Middle frontal gyrus (tissue), 1 donor: ENCODE measurements at regions not wholly inside any gene's neighbourhood (a gene's known extent, or its start where the extent isn't known, plus 50 kb on each side); places are given as distances from the start of the nearest gene placed in this dataset.
"Not testable (repeated sequence)": the region's sequence is repeated elsewhere in the genome, so short reads cannot be mapped to it uniquely, and the experiment has no call there.

Source experiments
- DNase-seq: peaks from one replicate; pipeline ENCODE4 v3.0.0-alpha.2; 2015; ENCODE audit warnings: low spot score; ENCODE audit errors: extremely low spot score

- DNase-seq, result no peak
Observed at GRCh38 chr14:35174342-35174741, 52.0 kb downstream of the PRORP start.

GRCh38 chr14:35180179-35180578, 57.8 kb downstream of the PRORP start:
- no peak for DNase-seq

GRCh38 chr14:35184891-35185290, 62.5 kb downstream of the PRORP start:
- DNase-seq, result not testable (repeated sequence)

DNA sequence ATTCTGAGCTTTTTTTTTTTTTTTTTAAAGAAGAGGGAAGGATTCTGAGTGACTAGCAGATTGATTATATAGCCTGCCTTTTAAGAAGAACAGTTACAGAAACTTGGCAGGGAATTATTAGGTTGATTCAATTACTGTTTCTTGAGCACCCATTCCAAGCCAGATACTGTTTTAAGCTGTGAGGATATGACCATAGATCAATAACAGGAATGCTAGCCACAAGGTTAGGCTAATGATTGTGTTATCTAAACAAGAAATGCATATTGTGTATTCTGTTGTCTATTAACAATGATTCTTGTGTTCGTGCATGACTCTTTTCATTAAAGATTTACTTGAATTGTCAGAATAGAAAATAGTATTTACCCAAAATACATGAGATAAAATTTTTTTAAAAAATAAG, 67.1 kb downstream of the PRORP start:
- DNase-seq, result no peak

DNA sequence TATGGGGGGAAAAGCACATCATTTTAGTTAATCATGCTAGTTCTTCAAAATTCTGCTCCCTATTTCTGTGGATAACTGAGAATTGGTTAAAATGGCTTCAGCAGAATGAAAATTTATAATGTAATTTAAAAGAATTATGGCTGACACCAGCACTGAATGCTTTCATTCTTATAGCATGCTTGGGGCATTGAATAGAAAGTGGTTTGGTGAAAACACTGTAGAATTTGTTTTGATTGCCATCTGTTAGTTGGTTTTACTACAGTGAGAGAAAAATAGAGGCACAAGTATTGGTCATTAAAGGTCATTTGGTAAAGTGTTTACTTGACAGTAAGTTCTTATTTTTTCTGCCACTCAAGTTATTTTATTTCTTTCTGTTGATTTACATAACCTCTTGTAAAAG, 70.8 kb downstream of the PRORP start:
- no peak for DNase-seq

GRCh38 chr14:35194183-35194582, 71.8 kb downstream of the PRORP start:
- DNase-seq, result not testable (repeated sequence)

- DNase-seq, result no peak
Observed at GRCh38 chr14:35196571-35196970, 74.2 kb downstream of the PRORP start.

- DNase-seq, result no peak
Observed at GRCh38 chr14:35197015-35197414, 74.7 kb downstream of the PRORP start.

GRCh38 chr14:35201066-35201465, 78.7 kb downstream of the PRORP start:
- DNase-seq, result no peak

DNA sequence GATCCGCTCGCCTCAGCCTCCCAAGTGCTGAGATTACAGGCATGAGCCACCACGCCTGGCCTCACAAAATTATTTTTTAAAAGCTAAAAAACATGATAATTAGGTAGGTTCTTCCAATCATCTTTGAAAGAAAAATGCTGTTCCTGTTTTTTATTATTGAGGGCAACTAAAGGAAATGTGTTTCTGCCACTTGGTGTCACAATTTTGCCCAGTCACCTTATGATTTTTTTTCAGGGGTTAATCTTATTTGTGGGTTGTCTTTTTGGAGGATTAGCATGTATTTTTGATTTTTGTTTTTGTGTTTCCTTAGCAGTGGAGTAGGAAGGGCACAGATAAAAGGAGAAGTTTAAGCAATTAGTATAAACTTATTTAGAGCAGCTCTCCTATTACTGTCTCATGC, 79.8 kb downstream of the PRORP start:
- DNase-seq, result no peak

DNA sequence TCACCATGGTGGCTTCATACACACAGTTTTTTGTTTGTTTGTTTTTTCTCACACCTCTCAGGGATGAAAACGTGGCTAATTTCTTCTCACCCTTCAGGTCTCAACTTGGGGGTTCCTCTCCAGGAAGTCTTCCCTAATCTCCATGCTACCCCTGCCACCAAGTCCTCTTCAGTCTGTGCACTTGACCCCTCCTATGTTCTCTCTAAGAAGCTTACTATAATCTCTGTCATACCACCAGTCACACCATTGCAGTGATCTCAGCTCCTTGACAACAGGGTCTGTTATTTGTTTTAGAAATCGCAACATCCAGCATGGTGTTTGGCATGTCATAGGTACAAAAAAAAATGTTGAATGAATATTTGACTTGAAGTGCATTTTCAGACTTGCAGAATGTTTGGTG, 83.4 kb downstream of the PRORP start:
- no peak for DNase-seq

- no peak for DNase-seq
Observed at GRCh38 chr14:35211067-35211466, 81.1 kb upstream of the PSMA6 start.

DNA sequence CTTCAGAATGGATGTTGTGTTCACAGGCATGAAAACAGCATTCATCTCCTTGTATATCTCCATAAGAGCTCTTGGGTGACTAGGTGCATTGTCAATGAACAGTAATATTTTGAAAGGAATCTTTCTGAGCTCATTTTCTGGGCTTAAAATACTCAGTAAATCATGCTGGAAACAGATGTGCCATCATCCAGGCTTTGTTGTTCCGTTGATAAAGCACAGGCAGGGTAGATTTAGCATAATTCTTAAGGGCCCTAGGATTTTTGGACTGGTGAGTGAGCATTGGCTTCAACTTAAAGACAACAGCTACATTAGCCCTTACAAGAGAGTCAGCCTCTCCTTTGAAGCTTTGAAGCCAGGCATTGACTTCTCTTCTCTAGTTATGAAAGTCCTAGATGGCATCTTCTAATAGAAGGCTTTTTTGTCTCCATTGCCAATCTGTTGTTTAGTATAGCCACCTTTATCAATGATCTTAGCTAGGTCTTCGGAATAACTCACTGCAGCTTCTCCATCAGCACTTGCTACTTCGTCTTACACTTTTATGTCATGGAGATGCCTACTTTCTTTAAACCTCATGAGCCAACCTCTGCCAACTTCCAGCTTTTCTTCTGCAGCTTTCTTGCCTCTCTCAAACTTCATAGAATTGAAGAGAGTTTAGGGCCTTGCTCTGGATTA, 79.6 kb upstream of the PSMA6 start:
- DNase-seq, result no peak

GRCh38 chr14:35213143-35213788, 78.9 kb upstream of the PSMA6 start:
- DNase-seq, result no peak

DNA sequence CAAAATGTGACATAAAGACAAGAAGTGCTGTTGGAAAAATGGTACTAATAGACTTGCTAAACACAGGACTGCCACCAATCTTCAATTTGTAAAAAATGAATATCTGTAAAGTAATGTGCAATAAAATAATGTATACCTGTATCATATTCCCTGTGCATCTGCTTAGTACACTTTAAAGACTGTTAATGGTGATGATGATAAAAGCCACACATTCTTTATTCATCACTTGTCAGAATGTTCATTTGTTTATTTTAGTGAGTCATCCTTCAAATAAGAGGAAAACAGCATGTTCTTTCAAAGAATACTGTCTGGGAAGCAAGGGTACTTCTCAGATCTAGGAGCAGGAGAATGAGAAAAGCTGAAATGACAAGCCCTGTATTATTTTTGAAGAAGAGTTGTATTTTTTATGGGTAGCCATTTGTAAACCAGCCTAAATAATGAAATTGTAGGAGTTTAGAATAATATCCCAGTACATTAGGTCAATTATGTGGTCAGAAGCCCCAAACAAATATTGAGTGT, 78.3 kb upstream of the PSMA6 start:
- DNase-seq, result no peak

- not testable (repeated sequence) for DNase-seq
Observed at GRCh38 chr14:35214402-35214801, 77.8 kb upstream of the PSMA6 start.

DNA sequence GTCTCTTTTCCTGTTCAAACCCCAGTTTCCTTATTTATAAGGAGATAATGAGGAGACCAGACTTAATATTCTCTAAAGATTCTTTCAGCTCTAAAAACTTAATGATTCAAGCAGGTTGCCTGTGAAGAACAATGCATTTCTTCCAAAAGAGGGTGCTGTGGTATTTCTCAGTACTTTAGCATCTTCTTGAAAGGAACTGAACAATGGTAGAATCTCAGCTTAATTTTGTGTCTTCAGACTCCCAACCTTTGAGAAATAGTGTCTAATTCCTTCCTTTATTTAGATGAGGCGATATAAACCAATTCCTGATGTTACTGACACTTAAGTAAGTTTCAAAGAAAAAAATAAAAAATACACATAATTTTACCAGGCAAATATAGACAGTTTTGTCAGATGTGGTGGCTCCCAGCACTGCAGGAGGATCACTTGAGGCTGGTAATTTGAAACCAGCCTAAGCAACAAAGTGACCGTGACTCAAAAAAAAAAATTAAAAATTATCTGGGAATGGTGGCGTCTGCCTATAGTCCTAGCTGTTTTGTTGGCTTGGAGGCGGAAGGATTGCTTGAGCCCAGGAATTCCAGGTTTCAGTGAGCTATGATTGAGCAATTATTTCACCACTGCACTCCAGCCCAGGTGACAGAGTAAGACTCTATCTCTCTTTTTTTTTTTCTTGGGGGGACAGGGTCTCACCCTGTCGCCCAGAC, 76.9 kb upstream of the PSMA6 start:
- peak; percentile 37 for DNase-seq

- DNase-seq, result not testable (repeated sequence)
Observed at GRCh38 chr14:35218176-35218575, 74.0 kb upstream of the PSMA6 start.

GRCh38 chr14:35218963-35219362, 73.2 kb upstream of the PSMA6 start:
- no peak for DNase-seq

DNA sequence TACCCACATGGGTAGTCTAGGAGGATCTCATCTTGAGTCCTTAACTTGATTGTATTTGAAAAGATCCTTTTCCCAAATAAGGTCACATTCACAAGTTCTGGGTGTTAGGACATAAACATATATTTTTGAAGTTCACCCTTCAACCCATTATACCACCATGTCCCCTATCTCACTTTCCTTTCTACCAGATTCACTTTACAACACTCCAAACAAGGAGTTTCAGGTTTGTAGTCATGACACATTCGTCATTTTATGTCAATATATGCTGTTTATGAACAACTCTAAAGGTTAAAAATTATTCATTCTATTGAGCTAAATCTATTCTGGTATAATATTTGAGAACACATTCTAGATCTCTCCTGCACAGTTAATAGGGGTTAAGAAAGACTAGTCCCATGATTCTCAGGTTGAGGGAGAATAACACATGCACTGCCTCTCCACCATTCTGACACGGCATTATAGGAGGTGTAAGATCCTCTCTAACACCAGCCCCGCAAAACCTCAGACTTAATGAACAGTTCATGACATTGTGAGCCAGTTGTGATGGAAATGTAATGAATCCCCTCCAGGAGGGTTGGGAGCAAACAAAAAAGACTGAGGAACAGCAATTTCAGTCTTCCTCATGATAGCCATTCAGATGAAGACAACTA, 72.0 kb upstream of the PSMA6 start:
- DNase-seq, result no peak

- DNase-seq, result no peak
Observed at GRCh38 chr14:35220920-35221319, 71.3 kb upstream of the PSMA6 start.

GRCh38 chr14:35221462-35221861, 70.7 kb upstream of the PSMA6 start:
- no peak for DNase-seq
